ENCODE measurements at regions not wholly inside any gene's neighbourhood (a gene's known extent, or its start where the extent isn't known, plus 50 kb on each side); places are given as distances from the start of the nearest gene placed in this dataset.

DNA sequence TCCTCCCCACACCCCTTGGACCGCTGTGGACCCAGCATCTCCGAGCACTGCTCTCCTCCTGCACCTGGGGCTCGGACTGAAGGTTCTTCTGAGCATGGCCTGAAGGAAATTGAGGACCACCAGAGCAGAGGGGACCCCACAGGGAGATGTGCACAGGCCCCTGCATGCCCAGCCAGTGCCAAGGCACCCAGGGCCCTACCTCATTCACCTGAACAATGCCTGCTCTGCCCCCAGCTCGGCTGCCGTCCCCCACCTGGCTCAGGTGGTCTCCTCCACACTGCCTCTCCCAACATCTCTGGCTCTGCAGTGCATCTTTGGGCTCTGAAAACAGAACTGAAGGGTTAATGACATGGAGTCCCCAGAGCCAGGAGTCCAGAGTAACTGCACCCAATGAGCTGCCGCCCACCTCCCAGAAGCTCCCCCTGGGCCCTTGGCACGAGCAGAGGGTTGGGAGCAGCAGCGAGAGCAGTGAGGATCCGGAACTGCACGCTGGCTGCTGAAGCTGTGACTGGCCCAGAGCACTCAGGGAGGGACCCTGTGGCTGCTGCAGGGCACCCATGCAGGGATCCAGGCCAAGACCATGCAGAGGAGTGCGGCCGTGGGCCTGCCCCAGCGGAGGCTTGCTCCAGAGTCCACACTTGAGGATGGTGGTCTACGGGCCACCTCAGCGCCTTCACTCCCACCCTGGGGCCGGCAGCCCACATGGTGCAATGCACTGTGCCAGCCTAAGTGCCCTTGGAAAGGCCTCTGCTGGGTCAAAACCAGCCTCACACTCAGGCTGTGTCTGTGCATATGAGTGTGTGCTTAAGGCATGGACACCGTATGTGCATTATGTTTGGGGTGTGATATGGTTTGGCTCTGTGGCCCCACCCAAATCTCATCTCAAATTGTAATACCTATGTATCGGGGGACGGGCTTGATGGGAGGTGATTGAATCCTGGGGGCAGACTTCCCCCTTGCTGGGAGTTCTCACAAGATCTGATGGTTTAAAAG lies 686.1 kb downstream of the TBC1D22A start:
- no peak for DNase-seq

DNA sequence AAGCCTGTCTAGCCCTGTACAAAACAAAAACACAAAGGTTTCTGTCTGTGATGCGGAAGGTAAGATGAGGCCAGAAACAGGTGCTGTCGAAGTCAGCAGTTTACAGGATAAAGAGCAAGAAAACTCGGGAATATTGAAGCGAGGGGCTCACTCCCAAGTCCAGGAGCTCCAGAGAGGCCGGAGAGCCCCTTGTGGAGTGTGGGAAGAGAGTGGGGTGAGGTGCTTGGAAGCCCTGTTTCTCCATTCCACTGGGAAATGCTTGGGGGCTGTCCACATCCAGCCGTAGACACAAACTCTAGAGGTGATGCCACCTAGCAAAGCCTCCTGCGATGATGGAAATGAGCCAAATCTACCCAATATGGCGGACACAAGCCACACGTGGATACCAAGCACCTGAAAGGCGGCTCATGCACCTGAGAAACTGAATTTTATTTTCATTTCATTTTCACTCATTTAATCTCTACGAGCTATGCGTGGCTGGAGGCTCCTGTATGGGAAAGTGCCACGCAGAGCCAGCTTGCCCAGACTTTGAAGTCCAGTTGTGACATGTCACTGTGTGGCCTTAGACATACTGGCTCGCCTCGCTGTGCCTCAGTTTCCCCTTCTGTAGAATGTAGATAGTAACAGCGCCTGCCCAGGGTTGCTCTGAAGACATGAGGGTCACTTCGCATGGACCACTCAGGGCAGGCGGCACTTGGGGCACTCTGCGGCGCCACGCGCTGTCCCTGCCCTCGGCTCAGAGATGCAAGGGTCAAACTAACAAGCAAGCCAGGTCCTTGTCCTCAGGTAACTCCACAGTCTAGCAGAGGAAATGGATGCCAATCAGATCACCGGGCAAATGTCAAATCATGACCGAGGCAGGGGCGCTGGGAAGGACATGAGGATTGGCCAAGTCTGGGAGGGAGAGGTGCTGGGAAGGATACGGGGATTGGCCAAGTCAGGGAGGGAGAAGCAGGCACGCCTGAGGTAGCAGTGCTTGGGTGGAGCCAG lies 684.7 kb downstream of the TBC1D22A start:
- no peak for DNase-seq

DNA sequence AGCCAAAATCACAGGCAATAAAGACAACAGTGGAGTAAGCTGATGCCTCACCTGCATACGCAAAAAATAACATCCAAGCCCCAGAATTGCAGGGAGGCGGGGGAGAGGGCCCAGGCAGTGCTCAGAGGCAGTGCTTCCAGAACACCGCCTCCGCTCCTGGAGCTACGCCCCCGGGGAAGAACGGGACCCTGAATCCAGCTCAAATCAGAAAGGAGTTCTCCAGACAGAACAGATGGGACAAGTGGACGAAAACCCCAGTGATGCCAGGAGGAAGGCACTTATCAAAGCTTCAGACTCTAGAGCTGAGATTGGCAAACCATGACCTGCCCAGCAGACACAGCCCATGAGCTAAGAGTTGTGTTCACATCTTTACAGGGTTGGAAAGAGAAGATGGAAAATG lies 683.9 kb downstream of the TBC1D22A start:
- no peak for DNase-seq

DNA sequence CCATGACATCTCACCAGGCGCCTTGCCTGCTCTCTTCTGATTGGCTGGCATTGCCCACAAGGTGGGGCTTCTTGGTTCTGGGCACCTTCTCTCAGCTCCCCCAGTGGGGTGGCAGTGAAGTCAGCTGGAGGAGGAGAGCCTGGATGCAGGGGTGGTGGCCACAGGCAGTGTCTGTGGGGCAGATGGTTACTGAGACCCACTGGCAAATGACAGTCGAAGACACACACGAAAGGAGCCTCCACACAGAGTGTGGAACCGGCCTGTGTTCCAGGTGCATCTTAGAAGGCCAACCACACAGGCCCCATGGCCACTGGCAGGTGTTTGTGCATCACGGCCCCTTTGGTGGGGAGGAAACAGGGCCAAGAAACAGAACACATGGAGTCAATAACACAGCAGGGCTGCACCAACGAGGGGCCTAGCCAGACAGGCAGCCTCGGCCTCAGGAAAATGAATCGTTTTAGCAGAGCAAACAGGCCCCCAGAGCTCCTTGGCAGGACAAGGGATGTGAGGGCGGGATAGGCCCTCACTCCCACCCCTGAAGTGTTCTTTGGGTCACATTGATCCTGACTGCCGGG lies 683.4 kb downstream of the TBC1D22A start:
- no peak for DNase-seq

DNA sequence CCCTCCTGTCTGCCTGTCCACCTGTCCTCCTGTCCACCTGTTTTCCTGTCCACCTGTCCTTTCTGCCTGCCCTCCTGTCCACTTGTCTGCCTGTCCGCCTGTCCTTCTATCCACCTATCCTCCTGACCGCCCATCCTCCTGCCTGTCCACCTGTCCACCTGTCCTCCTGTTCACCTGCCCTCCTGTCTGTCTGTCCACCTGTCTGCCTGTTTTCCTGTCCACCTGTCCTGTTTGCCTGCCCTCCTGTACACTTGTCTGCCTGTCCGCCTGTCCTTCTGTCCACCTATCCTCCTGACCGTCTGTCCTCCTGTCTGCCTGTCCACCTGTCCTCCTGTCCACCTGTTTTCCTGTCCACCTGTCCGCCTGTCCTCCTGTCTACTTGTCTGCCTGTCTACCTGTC lies 682.8 kb downstream of the TBC1D22A start:
- no peak for DNase-seq

DNA sequence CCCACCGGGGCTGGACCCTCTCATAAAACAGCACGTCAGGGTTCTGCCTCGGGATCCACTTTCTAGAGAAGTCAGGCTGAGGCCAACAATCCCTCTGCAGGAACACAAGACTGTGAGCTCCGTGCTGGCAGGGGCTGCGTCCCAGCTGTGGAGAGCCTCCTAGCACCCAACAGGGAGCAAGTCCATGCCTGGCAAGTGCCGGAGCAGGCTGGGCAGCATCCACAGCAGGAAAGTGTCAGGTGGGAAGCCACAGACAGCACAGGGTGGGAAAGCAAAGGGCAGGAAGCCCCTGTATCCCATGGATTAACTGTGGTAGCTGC lies 682.3 kb downstream of the TBC1D22A start:
- no peak for DNase-seq

DNA sequence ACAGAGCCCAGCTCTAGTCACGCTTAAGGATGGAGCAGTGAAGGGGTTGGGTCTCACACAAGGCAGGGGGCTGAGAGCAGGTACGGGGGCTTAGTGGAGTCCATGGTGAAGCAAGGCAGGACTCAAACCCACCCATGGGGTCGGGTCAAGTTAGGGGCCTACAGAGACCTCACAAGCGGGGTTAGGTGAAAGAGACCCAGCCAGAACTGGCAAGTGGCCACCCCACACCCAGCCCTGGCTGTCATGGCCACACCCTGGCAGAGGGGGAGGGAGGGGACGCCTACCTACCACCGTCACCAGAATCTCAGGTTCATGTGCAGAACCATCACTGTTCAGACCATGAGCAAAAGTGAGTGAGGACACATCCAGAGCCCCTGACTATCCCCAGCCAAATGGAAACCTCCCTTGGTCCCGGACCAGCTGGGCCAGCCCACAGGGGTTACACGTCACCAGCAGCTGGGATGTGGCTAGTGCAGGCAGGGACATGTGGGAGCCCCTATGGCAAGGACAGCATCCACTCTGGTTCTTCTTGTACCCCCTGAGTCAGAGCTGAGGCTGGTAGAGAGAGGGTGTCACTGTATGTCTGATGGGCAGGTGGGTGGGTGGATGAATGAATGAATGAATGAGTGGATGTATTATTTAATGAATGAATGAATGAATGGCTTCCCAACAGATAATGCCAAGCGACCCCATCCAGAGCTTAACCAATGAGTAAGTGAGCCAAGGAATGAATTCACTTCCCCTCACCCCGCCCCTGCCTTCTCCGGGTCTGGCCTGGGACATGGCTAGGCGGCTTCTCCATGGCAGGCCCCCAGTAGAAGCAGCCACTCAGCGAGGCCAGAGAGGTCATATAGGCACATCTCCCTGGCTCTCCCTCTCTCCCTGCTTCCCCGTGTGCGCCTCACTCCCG lies 681.6 kb downstream of the TBC1D22A start:
- DNase-seq = no peak

DNA sequence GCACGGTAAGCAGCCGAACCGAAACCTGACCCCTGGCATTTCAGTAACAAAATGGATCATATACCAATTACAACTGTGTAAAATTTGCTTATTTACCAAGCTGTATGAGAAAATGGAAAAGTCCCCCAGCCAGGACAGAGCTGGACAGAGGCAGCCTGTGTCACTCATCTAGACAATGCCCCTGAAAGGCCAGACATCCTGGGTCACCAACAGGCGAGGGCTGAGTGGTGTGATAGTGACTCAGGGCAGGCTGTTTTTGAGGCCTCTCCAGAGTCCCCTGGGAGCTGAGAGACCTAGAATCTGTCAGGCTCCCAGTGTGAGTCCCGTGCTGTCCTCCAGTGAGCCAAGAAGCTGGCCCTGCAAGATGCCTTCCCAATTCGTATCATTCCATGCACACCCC lies 680.4 kb downstream of the TBC1D22A start:
- no peak for DNase-seq

DNA sequence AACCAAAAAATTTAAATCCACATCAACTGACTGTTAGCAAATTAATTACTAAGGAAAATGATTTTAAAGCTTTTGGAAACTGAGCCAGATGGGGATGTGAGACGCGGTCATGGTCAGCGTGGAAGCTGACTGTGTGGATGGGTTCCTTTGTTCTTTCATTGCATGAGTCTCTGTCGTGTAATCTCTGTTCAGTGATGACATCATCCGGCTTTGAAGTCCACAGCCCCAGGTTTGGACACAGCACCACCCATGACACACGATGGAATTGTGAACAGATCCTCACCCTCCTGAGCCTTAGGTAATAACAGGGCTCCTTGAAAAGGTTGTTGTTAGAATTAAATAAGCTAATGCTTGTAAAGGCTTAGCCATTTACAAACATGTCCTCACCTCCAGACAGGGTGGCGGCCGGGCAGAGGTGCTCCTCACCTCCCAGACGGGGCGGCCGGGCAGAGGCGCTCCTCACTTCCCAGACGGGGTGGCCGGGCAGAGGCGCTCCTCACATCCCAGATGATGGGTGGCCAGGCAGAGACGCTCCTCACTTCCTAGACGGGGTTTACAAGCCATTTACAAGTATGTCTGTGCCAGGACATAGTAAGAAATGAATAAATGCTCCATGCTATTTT lies 677.3 kb downstream of the TBC1D22A start:
- DNase-seq = no peak

DNA sequence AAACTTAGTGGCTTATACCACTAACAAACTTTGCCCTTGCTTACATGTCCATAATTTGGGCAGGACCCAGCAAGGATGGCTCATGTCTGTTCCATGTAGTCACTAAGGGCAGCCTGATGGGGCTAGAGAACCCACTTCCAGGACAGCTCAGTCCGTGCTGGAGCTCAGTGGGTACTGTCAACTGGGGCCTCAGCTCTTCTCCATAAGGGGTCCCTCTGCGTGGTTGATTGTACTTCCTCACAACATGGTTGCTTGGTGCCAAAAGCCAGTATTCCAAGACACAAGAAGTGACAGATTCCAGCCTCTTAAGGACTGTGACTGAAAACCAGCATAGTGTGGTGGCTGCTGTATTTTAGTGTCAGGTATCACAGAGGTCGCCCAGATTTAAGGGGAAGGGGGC lies 675.2 kb downstream of the TBC1D22A start:
- no peak for DNase-seq

DNA sequence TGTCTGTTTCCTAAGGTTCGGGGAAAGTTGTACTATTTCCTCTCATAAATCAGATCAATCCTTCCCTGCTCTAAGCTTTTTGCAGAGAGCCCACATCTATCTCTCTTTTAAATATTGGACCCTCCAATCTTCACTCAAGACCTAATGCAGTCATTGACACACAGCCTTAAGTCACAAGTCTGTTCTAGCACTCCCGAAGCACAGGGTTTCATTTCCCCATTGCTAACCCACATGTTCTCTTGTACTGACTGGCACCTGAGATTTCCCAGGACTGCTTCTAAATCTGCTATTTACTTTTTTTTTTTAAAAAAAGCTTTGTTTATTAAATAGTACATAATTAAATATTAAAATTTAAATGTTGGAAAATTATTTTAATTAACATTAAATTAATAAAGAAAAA lies 674.7 kb downstream of the TBC1D22A start:
- no peak for DNase-seq

DNA sequence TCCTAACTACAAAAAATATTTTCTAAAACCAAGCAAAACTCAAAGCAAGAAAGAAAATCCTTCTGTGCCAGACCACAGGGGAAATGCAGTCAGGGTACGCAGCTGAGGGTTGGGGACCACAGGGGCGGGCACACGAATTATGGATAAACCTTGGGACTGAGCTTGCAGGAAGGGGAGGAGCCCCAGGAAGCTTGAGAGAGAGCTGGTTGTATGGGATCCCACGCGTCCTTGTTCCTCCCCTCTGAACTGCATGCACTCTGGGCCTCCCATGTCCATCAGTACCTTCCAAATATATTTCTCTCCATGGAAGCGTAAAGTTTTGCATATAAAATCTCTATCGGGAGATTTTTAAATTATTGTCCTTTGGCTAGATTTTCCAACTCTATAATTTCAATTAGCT lies 673.4 kb downstream of the TBC1D22A start:
- DNase-seq = no peak

DNA sequence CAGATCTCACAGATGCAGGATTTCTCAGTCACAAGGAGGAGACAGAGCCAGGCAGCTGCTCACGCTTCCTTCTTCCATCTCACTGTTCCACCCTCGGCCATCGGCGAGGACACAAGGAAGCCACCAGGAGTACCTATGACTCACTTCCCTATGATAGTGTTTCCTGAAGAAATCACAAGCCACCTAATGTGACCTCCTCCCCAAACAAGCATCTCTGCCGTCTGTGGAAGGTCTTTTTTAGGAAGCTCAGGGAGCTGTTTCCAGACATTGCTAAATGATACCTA lies 672.7 kb downstream of the TBC1D22A start:
- no peak for DNase-seq

DNA sequence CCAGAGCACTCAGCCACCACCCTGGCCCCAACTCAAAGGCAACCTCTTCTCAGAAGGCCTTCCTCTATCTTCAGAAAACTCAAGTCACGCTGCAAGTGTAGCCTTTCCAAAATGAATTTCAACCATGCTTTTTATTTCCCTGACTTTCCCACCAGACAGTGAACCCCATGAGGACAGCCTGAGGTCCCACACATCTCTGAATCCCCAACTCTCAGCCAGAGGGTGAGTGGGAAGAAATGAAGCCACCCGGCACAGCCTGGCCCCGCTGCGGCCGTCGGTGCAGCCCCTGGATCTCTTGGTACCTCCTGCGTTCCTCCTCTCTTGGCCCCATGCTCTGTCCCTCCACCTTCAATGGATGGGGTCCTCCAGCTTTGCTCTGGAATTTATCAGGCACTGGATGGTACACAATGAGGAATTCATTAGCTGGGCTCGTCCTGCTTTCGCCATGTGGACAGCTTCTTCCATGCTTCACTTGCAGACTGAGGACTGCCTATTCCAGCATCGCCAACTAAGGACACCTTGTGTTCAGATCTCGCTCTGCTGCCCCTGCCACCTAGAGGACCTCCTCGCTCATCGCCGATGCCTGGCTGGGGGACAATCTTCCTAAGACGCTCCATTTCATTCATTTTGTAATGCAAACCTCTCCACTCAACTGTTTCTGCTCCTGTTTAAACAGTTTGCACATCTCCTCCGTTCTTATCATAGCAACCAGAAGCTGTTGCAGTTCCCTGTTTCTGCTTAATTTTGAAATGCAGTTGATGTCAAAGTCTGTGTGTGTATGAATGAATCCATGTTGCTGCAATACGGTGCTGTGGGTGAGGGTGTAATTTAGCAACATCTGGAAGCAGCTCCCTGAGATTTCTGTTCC lies 672.1 kb downstream of the TBC1D22A start:
- no peak for DNase-seq

DNA sequence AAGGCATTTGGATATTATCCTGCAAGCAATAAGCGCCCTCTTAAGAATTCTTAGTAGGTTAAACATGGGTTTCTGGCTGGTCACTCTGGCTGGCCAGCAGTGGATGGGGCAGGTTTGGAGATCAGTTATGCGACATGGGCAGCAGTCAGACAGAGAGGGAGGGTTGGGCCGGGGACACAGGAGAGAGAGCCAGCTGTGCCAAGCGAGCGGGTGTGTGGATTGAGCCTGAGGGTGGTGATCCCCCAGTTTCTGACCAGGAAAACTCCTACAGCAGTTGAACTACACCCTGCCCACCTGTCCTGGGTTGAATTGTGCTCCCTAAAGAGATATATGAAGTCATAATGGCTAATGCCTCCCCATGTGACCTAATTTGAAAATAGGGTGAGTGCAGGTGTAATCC lies 671.2 kb downstream of the TBC1D22A start:
- no peak for DNase-seq

DNA sequence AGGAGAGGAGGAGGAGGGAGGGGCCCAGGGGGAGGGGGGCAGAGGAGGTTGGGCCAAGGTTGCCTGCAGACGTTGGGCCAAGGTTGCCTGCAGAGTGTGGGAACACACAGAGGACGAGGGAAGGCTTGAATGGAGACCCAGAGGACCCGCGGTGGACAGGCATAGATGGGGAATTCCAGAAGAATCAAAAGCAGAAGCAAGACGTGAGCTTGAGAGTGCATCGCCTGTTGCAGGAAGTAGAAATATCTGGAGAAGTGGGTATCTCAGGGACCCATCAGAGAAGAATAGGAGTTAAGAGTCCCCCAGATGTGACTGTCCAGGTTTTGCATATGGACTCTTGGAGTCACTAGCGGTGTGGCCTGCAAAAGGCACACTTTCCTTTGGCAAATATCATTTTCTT lies 670.2 kb downstream of the TBC1D22A start:
- DNase-seq = no peak

DNA sequence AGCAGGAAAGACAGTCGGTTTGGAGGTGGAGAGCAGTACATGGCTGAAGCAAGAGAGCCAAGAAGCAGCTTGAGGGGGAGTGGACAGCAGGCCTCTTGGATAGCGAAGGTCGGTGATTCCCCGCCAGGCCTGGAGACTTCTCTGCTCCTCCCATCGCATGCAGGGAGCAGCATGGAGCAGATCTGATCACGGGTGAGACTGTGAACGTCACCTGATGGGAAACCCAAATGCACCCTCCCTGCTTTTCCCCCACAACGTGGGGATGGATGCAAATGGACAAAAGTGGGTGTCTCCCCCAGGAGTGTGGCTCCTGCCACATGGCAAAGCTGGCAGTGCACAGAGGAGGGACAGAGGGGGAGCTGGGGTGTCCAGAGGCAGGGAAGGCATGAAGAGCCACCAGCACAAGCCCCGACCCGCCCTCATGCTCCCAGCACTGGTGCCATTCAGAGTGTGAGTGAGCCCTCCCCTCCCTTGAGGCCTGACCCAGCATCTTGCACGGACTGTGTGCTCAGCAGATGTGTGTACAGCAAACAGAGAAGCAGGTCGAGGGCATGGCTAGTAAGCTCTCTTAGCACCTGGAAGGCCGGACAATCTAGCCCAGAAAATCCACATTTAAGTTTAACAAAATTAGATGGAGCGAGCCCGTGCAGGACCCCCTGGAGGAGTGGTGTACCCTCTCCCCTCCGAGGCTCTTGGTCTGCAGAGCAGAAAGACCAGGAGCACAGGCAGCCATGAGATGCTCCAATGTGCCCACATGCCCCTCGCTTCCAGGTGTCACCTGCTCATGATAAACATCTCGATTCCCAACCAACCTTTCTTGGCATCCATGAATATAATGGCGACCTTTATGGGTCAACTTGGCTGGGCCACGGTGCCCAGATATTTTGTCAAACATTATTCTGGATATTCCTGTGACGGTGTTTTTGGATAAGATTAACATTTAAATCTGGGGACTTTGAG lies 661.7 kb downstream of the TBC1D22A start:
- no peak for DNase-seq

DNA sequence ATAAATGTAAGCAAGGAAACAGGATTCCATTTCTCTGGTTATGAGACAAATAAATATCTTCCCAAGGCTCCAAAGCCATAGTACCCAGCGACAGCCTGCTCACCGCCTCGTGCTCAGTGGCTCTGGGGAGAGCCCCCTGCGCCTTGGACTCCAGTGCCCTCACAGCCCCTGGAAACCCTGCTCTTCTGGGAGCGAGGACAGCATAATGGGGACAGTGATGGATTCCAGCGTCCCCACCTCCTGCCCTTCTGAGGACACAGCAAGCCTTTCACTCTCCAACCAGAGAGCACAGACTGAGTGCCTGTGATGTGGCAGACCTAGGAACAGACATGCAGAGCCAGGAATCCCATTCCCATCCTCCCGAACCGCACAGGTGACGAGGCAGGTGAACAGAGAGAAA lies 660.8 kb downstream of the TBC1D22A start:
- DNase-seq = no peak

DNA sequence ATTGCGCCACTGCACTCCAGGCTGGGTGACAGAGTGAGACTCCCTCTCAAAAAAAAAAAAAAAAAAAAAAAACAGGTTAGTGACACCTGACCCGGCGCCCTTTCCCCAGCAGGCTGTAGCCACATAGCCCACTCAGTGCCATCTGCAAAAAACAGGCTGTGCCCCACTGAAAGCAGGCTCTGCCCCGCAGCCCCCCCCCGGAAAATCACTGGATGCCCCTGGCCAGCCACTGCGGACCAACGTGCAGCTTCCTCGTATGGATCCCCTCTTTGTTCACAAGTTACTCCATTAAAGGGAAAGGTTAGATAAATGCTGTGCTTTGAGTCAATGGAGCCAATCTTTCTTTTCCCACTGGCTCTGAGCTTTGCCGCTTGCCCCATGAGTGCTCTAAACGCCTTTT lies 660.3 kb downstream of the TBC1D22A start:
- DNase-seq = no peak

DNA sequence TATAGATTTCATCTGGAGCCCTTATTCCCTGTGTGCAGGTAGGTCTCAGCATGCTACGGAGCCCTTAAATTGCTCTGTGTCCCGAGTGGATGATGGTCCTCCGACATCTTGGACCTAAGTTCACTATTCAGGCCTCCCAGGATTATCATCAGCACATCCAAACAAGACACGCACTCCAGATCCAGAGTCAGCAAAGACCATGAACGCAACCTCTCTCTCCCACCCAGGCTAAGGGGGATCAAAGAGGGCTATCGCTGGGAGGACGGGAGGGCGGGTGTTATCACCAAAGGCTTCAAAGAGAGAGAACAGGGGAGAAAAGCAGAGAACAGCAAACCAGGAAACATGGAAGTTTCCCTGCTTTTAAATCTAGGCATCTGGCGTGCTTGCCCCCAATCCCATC lies 659.4 kb downstream of the TBC1D22A start:
- DNase-seq = no peak

Data from GOT3 (cell line).